IMR-90 (cell line): ENCODE measurements at regions not wholly inside any gene's neighbourhood (a gene's known extent, or its start where the extent isn't known, plus 50 kb on each side); places are given as distances from the start of the nearest gene placed in this dataset.

ENCODE experiments used
- ATAC-seq: fragments of 200-7000 bp; cut with Tn5 transposase; 2 replicates; pipeline ENCODE4 v1.9.1; 2020; ENCODE audit warnings: low read depth, mild to moderate bottlenecking, moderate library complexity
- BruUV-seq: library from RNA; stranded (reverse); fragments of 400-500 nt; replicated peaks from 2 replicates; lab custom pipeline; 2021; lab: Mats Ljungman, UMichigan
- CTCF ChIA-PET: fragments of 300-600 bp; formaldehyde crosslinking; extraction: SDS; loops from one replicate; lab custom pipeline; 2021; ENCODE audit warnings: antibody characterized with exemption; lab: Yijun Ruan, JAX
- POLR2A ChIA-PET: fragments of 300-600 bp; sonication (Branson Sonifier 250); formaldehyde crosslinking; loops from one replicate; lab custom pipeline; 2022; ENCODE audit warnings: antibody characterized with exemption; ENCODE audit not compliant: unreplicated experiment; lab: Charles Lee
- DNase-seq: peaks from one replicate; pipeline ENCODE4 v3.0.0; 2013
- H2AFZ ChIP-seq: replicated peaks from 2 replicates; pipeline ENCODE3; 2013; ENCODE audit warnings: low read length, mild to moderate bottlenecking; ENCODE audit not compliant: poor library complexity
- H2AK5ac ChIP-seq: 2 replicates; pipeline ENCODE4 v1.6.1; 2013; ENCODE audit warnings: low read depth, low read length, inconsistent platforms
- H2AK9ac ChIP-seq: replicated peaks from 2 replicates; pipeline ENCODE3; 2013; ENCODE audit warnings: mild to moderate bottlenecking, low read depth, low read length, moderate library complexity; ENCODE audit not compliant: poor library complexity
- H2BK120ac ChIP-seq: 2 replicates; pipeline ENCODE4 v1.6.1; 2013; ENCODE audit warnings: low read depth, low read length, inconsistent platforms
- H2BK15ac ChIP-seq: 3 replicates; pipeline ENCODE4 v1.6.1; 2013; ENCODE audit warnings: low read depth, low read length, inconsistent platforms
- H2BK20ac ChIP-seq: 2 replicates; pipeline ENCODE4 v1.6.1; 2013; ENCODE audit warnings: low read depth, mild to moderate bottlenecking, inconsistent platforms, low read length, moderate library complexity
- H2BK5ac ChIP-seq: 2 replicates; pipeline ENCODE4 v1.6.1; 2013; ENCODE audit warnings: mild to moderate bottlenecking, low read depth, low read length, inconsistent platforms; ENCODE audit not compliant: poor library complexity, severe bottlenecking
- H3K14ac ChIP-seq: replicated peaks from 2 replicates; pipeline ENCODE4 v1.6.1; 2013; ENCODE audit warnings: low read depth, low read length, inconsistent platforms
- H3K18ac ChIP-seq: 2 replicates; pipeline ENCODE4 v1.6.1; 2013; ENCODE audit warnings: low read depth, low read length, control low read depth
- H3K23ac ChIP-seq: 2 replicates; pipeline ENCODE4 v1.6.1; 2013; ENCODE audit warnings: low read depth, low read length, inconsistent platforms
- H3K27ac ChIP-seq: 2 replicates; pipeline ENCODE4 v1.5.1; 2013; ENCODE audit warnings: mild to moderate bottlenecking, control low read depth, low read length; ENCODE audit not compliant: insufficient read depth
- H3K27me3 ChIP-seq: 2 replicates; pipeline ENCODE4 v1.6.1; 2013; ENCODE audit warnings: low read length; ENCODE audit not compliant: control insufficient read depth, insufficient read depth
- H3K36me3 ChIP-seq: 2 replicates; pipeline ENCODE4 v1.6.1; 2013; ENCODE audit warnings: low read length, mixed read lengths; ENCODE audit not compliant: control insufficient read depth, insufficient read depth
- H3K4ac ChIP-seq: 2 replicates; pipeline ENCODE4 v1.6.1; 2013; ENCODE audit warnings: low read depth, low read length, inconsistent platforms
- H3K4me1 ChIP-seq: 2 replicates; pipeline ENCODE4 v1.6.1; 2013; ENCODE audit warnings: low read length, mixed read lengths; ENCODE audit not compliant: control insufficient read depth, insufficient read depth
- H3K4me2 ChIP-seq: 2 replicates; pipeline ENCODE4 v1.6.1; 2013; ENCODE audit warnings: low read depth, mild to moderate bottlenecking, control low read depth, low read length, moderate library complexity
- H3K4me3 ChIP-seq: 2 replicates; pipeline ENCODE4 v1.5.1; 2013; ENCODE audit warnings: low read depth, mild to moderate bottlenecking, control low read depth, low read length, moderate library complexity; ENCODE audit not compliant: insufficient read depth
- H3K56ac ChIP-seq: 2 replicates; pipeline ENCODE4 v1.6.1; 2013; ENCODE audit warnings: low read length, inconsistent platforms; ENCODE audit not compliant: insufficient read depth; ENCODE audit errors: extremely low read depth
- H3K79me1 ChIP-seq, 2 experiments: 2 replicates each; pipeline ENCODE4 v1.6.1; 2013; ENCODE audit warnings: low read length in 2 of 2, inconsistent platforms in 1 of 2, low read depth in 1 of 2
- H3K9ac ChIP-seq: 2 replicates; pipeline ENCODE4 v1.6.1; 2013; ENCODE audit warnings: low read depth, low read length, control low read depth
- H3K9me1 ChIP-seq: 2 replicates; pipeline ENCODE4 v1.6.1; 2013; ENCODE audit warnings: low read length, inconsistent platforms; ENCODE audit not compliant: insufficient read depth
- H3K9me3 ChIP-seq: 2 replicates; pipeline ENCODE4 v1.6.1; 2013; ENCODE audit warnings: low read length; ENCODE audit not compliant: control insufficient read depth, insufficient read depth
- H4K20me1 ChIP-seq: 2 replicates; pipeline ENCODE4 v1.6.1; 2013; ENCODE audit warnings: low read length, inconsistent platforms; ENCODE audit not compliant: insufficient read depth
- H4K5ac ChIP-seq: 2 replicates; pipeline ENCODE4 v1.6.1; 2013; ENCODE audit warnings: mild to moderate bottlenecking, low read depth, low read length, control low read depth
- H4K8ac ChIP-seq, 2 experiments: 2 replicates each; pipeline ENCODE4 v1.6.1; 2013; ENCODE audit warnings: low read depth in 2 of 2, low read length in 2 of 2, control low read depth in 1 of 2, inconsistent platforms in 1 of 2
- H4K91ac ChIP-seq: 2 replicates; pipeline ENCODE4 v1.6.1; 2013; ENCODE audit warnings: low read depth, low read length, inconsistent platforms; ENCODE audit not compliant: insufficient read depth
- BHLHE40 ChIP-seq: fragments of 150-350 bp; IDR thresholded peaks from 2 replicates; pipeline ENCODE4 v1.6.1; 2016; ENCODE audit warnings: mild to moderate bottlenecking, low read depth, low read length
- CEBPB ChIP-seq: IDR thresholded peaks from 2 replicates; pipeline ENCODE4 v1.6.1; 2012; ENCODE audit warnings: low read depth, low read length, improper control_type of control experiment
- CHD1 ChIP-seq: IDR thresholded peaks from 2 replicates; pipeline ENCODE4 v1.6.1; 2012; ENCODE audit warnings: low read depth, low read length, improper control_type of control experiment
- CTCF ChIP-seq: conservative IDR thresholded peaks from 2 replicates; pipeline ENCODE4 v1.5.1; 2012; ENCODE audit warnings: mild to moderate bottlenecking, low read depth, low read length, improper control_type of control experiment
- FOS ChIP-seq: fragments of 150-350 bp; IDR thresholded peaks from 2 replicates; pipeline ENCODE4 v1.6.1; 2016; ENCODE audit warnings: low read depth, low read length
- MAFK ChIP-seq: IDR thresholded peaks from 2 replicates; pipeline ENCODE4 v1.6.1; 2012; ENCODE audit warnings: low read depth, low read length, improper control_type of control experiment
- MAZ ChIP-seq: IDR thresholded peaks from 2 replicates; pipeline ENCODE4 v1.6.1; 2012; ENCODE audit warnings: low read depth, mild to moderate bottlenecking, low read length, improper control_type of control experiment, moderate library complexity, borderline replicate concordance
- MXI1 ChIP-seq: IDR thresholded peaks from 2 replicates; pipeline ENCODE4 v1.6.1; 2012; ENCODE audit warnings: low read depth, mild to moderate bottlenecking, low read length, moderate library complexity, borderline replicate concordance
- NFE2L2 ChIP-seq: fragments of 150-350 bp; IDR thresholded peaks from 2 replicates; pipeline ENCODE4 v1.6.1; 2016; ENCODE audit warnings: low read depth, mild to moderate bottlenecking, low read length
- POLR2A ChIP-seq: IDR thresholded peaks from 2 replicates; pipeline ENCODE4 v1.6.1; 2012; ENCODE audit warnings: mild to moderate bottlenecking, low read depth, low read length
- RAD21 ChIP-seq: IDR thresholded peaks from 2 replicates; pipeline ENCODE4 v1.6.1; 2012; ENCODE audit warnings: low read length, improper control_type of control experiment
- RFX5 ChIP-seq: IDR thresholded peaks from 2 replicates; pipeline ENCODE4 v1.8.0; 2012; ENCODE audit warnings: low read depth, mild to moderate bottlenecking, low read length, moderate library complexity
- SMC3 ChIP-seq: fragments of 150-350 bp; IDR thresholded peaks from 2 replicates; pipeline ENCODE4 v1.6.1; 2016; ENCODE audit warnings: low read depth, mild to moderate bottlenecking, antibody characterized with exemption, low read length, moderate library complexity
- WGBS, 2 experiments: methylation state at CpG; one replicate each; pipeline versions ENCODE4 v1.1.5 to v1.1.7; 2013; ENCODE audit warnings: missing lambda C conversion rate in 2 of 2; ENCODE audit not compliant: insufficient read length in 1 of 2; ENCODE audit errors: extremely low coverage in 2 of 2; 5-methylcytosine and 5-hydroxymethylcytosine counted together
- dilution Hi-C: fragments of 300-500 bp; cut with HindIII; formaldehyde crosslinking; loops from one replicate; pipeline ENCODE4 v1.14.3; 2018; ENCODE audit warnings: low sequenced_read_pairs; ENCODE audit not compliant: unreplicated experiment
- in situ Hi-C: fragments of 300-500 bp; cut with MboI; formaldehyde crosslinking; loops from 3 replicates; pipeline ENCODE4 v1.14.3; 2019; ENCODE audit warnings: low sequenced_read_pairs, inconsistent platforms, mixed read lengths
- intact Hi-C: fragments of 100-400 bp; cut with micrococcal nuclease; formaldehyde crosslinking; loops from 2 replicates; pipeline ENCODE4 v1.10.0; 2022
- TF ChIP-seq, protein P1 (sequence below): fragments of 150-350 bp; IDR thresholded peaks from 2 replicates; pipeline ENCODE4 v1.6.1; 2017; ENCODE audit warnings: mild to moderate bottlenecking, antibody characterized with exemption, low read length, low read depth
- TF ChIP-seq, protein P2 (sequence below): fragments of 150-350 bp; IDR thresholded peaks from 2 replicates; pipeline ENCODE4 v1.6.1; 2016; ENCODE audit warnings: low read depth, mild to moderate bottlenecking, low read length, moderate library complexity, borderline replicate concordance

DNA sequence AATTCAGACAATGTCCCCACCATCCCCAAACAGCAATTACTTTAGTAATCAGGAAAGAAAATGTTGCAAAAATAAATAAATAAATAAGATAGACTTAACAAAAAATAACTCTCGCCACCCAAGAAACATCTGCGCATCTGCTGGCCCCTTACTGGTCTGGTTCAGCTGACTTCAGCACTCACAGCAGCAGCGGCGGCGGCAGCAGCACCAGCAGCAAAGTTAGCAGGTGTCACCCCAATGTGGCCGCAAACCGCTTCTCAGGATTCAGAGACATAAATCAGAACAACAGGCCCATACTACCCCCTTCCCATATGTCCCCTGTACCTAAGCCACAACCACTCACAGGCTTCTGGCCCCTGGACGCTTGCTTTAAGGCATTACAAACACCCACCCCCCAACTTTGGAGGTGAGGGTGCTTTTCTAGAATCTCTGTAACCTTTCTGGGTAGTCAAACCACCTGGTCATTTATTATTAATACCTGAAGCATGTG lies 593.0 kb downstream of the BNC2 start:
- TF ChIP-seq BHLHE40 (no peak), NFE2L2 (no peak), POLR2A (no peak), RAD21 (no peak), MXI1 (no peak), MAZ (no peak), FOS (no peak), CTCF (no peak), CHD1 (no peak), RFX5 (no peak), CEBPB (no peak), MAFK (no peak), SMC3 (no peak)
- TF ChIP-seq, protein P1, sequence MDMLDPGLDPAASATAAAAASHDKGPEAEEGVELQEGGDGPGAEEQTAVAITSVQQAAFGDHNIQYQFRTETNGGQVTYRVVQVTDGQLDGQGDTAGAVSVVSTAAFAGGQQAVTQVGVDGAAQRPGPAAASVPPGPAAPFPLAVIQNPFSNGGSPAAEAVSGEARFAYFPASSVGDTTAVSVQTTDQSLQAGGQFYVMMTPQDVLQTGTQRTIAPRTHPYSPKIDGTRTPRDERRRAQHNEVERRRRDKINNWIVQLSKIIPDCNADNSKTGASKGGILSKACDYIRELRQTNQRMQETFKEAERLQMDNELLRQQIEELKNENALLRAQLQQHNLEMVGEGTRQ = no peak
- TF ChIP-seq, protein P2, sequence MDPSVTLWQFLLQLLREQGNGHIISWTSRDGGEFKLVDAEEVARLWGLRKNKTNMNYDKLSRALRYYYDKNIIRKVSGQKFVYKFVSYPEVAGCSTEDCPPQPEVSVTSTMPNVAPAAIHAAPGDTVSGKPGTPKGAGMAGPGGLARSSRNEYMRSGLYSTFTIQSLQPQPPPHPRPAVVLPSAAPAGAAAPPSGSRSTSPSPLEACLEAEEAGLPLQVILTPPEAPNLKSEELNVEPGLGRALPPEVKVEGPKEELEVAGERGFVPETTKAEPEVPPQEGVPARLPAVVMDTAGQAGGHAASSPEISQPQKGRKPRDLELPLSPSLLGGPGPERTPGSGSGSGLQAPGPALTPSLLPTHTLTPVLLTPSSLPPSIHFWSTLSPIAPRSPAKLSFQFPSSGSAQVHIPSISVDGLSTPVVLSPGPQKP = no peak
- peaks cover 5% of the 10 kb centered on the region for H3K4me1 ChIP-seq
- in situ Hi-C loops = no loop called here

More for the DNA sequence above, 593.0 kb downstream of the BNC2 start:
- no peak overlapping the region for H2BK20ac ChIP-seq
- H3K9me1 ChIP-seq = no peaks in the 10 kb centered on the region
- no peak overlapping the region for H3K4me3 ChIP-seq
- H3K18ac ChIP-seq = no peak overlapping the region
- no peak overlapping the region for H3K27ac ChIP-seq
- intact Hi-C loops (no loop called here), dilution Hi-C loops (no loop called here)
- no peak overlapping the region for H3K4me2 ChIP-seq
- H3K4ac ChIP-seq = no peak overlapping the region
- no peak overlapping the region for H2AK9ac ChIP-seq
- no peak overlapping the region for H2BK15ac ChIP-seq
- H4K5ac ChIP-seq = no peak overlapping the region
- H2BK120ac ChIP-seq = no peak overlapping the region
- BruUV-seq = no TSS peak
- H2AK5ac ChIP-seq = no peak overlapping the region
- no peak overlapping the region for H2BK5ac ChIP-seq
- CTCF ChIA-PET = no interaction called here
- H3K36me3 ChIP-seq = no peaks in the 10 kb centered on the region
- no peak for ATAC-seq
- H3K79me1 ChIP-seq = no peaks in the 10 kb centered on the region
- no peaks in the 10 kb centered on the region for H4K20me1 ChIP-seq
- no CpG with 5 or more reads among the region's 8 CpGs for WGBS, 2 experiments
- no peaks in the 10 kb centered on the region; the same call in 1 of the 2 replicates for H3K9me3 ChIP-seq
- H3K14ac ChIP-seq = no peak overlapping the region
- H3K27me3 ChIP-seq = no peaks in the 10 kb centered on the region
- no peak overlapping the region for H2AFZ ChIP-seq
- DNase-seq = no peak
- POLR2A ChIA-PET = no interaction called here
- H4K8ac ChIP-seq = no peak overlapping the region
- no peak overlapping the region for H3K56ac ChIP-seq
- no peak overlapping the region for H3K9ac ChIP-seq
- no peak overlapping the region for H3K23ac ChIP-seq
- H4K91ac ChIP-seq = no peak overlapping the region
